Uterus (tissue), 2 donors: ENCODE measurements at regions not wholly inside any gene's neighbourhood (a gene's known extent, or its start where the extent isn't known, plus 50 kb on each side); places are given as distances from the start of the nearest gene placed in this dataset.

Experiments
- CTCF ChIP-seq, 4 experiments: fragments of 200-600 bp in 2 of 4; fragments of 450-650 bp in 2 of 4; sonication (generic) in 2 of 4; IDR thresholded peaks; one replicate each; pipeline ENCODE4 v1.5.1; 2016 to 2019; ENCODE audit warnings: antibody characterized with exemption in 4 of 4, mild to moderate bottlenecking in 2 of 4, moderate library complexity in 1 of 4
- POLR2A ChIP-seq, 2 donors: fragments of 450-650 bp; IDR thresholded peaks; one replicate each; pipeline ENCODE4 v1.6.1; 2016; ENCODE audit warnings: antibody characterized with exemption in 2 of 2, mild to moderate bottlenecking in 1 of 2, moderate library complexity in 1 of 2

- TF ChIP-seq CTCF (IDR thresholded peaks at IDR 0.05): no peak
- no peak for TF ChIP-seq POLR2A (IDR thresholded peaks at IDR 0.05)
Observed at GRCh38 chr10:125396676-125397075, 236.3 kb upstream of the CTBP2 start.
